Natural killer cell treated with Interleukin-12 subunit alpha and Interleukin-12 subunit beta and Interleukin-15 and Interleukin-18, amount 100 ng/mL, for 72 hours (primary cell): ENCODE measurements at regions not wholly inside any gene's neighbourhood (a gene's known extent, or its start where the extent isn't known, plus 50 kb on each side); places are given as distances from the start of the nearest gene placed in this dataset.
A peak's percentile ranks its signal among the peaks of the same experiment; 100 is the strongest.

ENCODE experiments used
- ATAC-seq, 2 donors: fragments of 150-1000 bp; cut with Tn5 transposase in 1 of 2; sonication (Bioruptor Pico), chemical (Tn5 transposase) in 1 of 2; 2 replicates each; pipeline ENCODE4 v1.10.0; 2021
- DNase-seq: peaks from one replicate; pipeline ENCODE4 v3.0.0; 2022; ENCODE audit warnings: low spot score
- H3K27ac Mint-ChIP-seq, 2 donors: 1 replicate in 1 of 2; 2 replicates in 1 of 2; pipeline ENCODE4 v1.8.0; 2022; ENCODE audit warnings: mixed read lengths in 2 of 2, mild to moderate bottlenecking in 1 of 2, moderate library complexity in 1 of 2
- H3K27me3 Mint-ChIP-seq, 2 donors: 1 replicate in 1 of 2; 2 replicates in 1 of 2; pipeline ENCODE4 v1.8.0; 2022; ENCODE audit warnings: mixed read lengths in 2 of 2
- H3K36me3 Mint-ChIP-seq: one replicate; pipeline ENCODE4 v1.8.0; 2022; ENCODE audit warnings: mixed read lengths
- H3K4me1 Mint-ChIP-seq, 2 donors: 1 replicate in 1 of 2; 2 replicates in 1 of 2; pipeline ENCODE4 v1.8.0; 2022; ENCODE audit warnings: low read depth in 2 of 2, mixed read lengths in 2 of 2, mild to moderate bottlenecking in 1 of 2
- H3K4me3 Mint-ChIP-seq: one replicate; pipeline ENCODE4 v1.8.0; 2022; ENCODE audit warnings: mixed read lengths
- H3K9me3 Mint-ChIP-seq: 2 replicates; pipeline ENCODE4 v1.8.0; 2022; ENCODE audit warnings: mixed read lengths

DNA sequence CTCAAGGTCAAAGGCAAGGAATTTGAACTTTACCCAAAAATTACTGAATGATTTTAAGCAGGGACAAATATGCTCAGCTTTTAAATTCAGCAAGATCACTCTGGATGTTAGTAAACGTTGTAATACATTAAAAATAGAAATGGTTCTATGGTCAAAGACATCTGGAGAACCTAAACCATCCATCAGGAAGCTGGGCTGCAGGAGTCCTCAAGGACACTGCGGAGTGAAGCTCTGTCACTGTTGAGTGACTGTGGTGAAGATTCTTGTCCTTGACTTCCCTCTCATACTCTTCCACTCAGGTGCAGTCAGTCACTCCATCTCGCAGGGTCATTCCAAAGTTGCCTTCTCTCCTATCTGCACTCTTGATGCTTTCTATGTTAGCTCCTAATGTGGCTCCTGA lies 450.7 kb downstream of the FOXO1 start:
- H3K36me3 Mint-ChIP-seq = no peaks in the 10 kb centered on the region
- H3K4me1 Mint-ChIP-seq = peaks cover 7 to 10% of the 10 kb centered on the region in 2 donors
- no peaks in the 10 kb centered on the region for H3K9me3 Mint-ChIP-seq
- no peak overlapping the region for H3K4me3 Mint-ChIP-seq
- DNase-seq = no peak
- ATAC-seq = no peak
- no peak overlapping the region for H3K27ac Mint-ChIP-seq
- no peaks in the 10 kb centered on the region for H3K27me3 Mint-ChIP-seq

DNA sequence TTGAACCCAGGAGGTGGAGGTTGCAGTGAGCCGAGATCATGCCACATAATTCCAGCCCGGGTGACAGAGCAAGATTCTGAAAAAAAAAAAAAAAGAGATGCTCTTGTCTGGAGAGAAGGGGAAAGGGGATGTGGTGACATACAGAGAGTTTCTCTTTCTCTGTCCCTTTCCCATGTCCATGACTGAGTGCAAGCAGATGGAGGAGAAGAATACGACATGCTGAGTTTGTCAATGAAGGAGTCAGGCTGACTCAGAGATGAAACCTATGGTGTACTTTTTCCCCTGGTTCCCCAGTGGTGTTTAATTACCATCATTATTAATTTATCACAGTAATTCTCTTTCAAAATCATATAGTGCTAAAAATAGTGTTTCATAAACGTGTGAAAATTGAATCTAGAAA lies 448.8 kb downstream of the FOXO1 start:
- ATAC-seq (no peak), DNase-seq (no peak)
- H3K4me3 Mint-ChIP-seq = no peak overlapping the region
- no peaks in the 10 kb centered on the region for H3K9me3 Mint-ChIP-seq
- H3K36me3 Mint-ChIP-seq = no peaks in the 10 kb centered on the region
- H3K27ac Mint-ChIP-seq = peak overlapping the region in 1 of 2 donors; percentile 7
- no peaks in the 10 kb centered on the region for H3K27me3 Mint-ChIP-seq
- peaks cover 26 to 29% of the 10 kb centered on the region in 2 donors for H3K4me1 Mint-ChIP-seq

DNA sequence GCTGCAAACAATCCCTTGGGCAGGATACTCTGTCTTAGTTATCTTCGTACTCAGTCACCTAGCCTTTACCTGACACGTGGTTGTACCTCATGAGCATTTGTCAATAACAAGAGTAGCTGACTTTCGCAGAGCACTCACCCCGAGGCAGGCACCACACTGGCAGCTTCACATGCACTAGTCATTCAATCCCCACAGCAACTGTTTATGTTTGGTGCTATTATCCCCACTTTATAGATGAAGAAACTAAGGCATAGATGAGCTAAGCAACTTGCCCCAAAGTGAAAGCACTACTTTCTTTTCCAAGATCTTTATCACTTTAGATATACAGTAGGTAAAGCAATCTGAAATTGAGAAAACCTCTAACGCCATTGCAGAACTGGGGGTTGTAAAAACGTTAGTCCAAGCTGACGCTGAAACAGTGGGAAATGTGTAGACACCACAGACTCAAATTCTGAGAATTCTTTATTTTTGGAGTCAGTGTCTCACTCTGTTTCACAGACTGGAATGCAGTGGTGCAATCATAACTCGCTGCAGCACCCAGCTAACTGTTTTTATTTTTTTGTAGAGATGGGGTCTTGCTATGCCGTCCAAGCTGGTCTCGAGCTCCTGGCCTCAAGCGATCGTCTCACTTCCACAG lies 446.0 kb downstream of the FOXO1 start:
- Mint-ChIP-seq H3K9me3 (no peaks in the 10 kb centered on the region), H3K27ac (peak overlapping the region; percentile 39 to 54), H3K27me3 (no peaks in the 10 kb centered on the region), H3K36me3 (no peaks in the 10 kb centered on the region), H3K4me3 (peak overlapping the region; percentile 35), H3K4me1 (peaks cover 26 to 33% of the 10 kb centered on the region in 2 donors)
- DNase-seq (no peak), ATAC-seq (peak; percentile 79 to 87)

DNA sequence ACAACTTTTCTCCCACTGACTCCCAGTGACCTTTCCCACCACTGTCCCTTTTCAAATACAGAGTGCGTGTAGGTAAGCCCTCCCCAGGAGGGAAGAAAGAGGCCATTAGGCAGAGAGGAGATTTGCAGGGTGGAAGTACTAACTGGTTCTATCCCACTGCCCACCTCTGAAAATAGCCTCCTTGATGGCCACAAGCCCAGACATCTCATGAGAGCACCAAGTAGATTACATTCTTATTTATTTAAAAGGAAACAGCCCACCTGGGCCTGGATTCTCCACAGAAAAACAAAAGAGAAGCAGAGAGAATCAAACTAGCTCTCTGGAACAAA lies 445.3 kb downstream of the FOXO1 start:
- no peaks in the 10 kb centered on the region for H3K9me3 Mint-ChIP-seq
- ATAC-seq (no peak), DNase-seq (no peak)
- H3K27ac Mint-ChIP-seq = peak overlapping the region; percentile 39 to 54
- peaks cover 26 to 33% of the 10 kb centered on the region in 2 donors for H3K4me1 Mint-ChIP-seq
- no peaks in the 10 kb centered on the region for H3K36me3 Mint-ChIP-seq
- no peaks in the 10 kb centered on the region for H3K27me3 Mint-ChIP-seq
- H3K4me3 Mint-ChIP-seq = peak overlapping the region; percentile 35

DNA sequence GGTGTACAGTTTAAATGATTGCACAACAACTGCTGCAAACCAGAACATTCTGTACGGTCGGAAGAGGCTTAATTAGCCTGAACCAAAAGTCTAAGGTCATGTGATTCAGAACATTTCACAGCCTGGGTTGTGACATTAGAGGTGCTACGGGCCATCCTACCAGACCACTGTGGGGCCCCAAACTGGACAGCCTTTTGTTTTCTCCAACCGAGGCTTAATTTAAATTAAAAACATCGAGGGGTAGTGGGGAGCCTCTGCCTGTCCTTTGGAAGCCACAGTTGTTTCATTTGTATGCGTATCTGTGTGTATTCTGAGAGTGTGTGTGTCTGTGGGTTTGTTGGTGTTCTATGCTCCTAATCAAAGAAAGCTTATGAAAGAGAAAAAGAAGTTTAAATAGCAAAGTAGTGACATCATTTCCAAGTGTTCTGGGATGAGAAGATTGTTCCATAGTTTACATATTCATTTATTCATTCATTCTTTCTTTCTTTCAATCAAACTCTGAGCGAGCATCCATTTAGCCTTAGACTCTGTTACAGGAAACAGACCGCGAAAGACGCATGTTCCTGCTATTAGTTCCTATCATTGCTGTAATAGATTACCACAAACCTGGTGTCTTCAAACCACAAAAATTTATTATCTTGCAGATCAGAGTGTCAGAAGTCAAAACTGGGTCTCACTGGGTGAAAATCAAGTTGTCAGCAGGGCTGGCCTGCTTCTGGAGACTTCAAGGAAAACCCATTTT lies 444.8 kb downstream of the FOXO1 start:
- Mint-ChIP-seq H3K27ac (peak overlapping the region; percentile 39 to 54), H3K9me3 (no peaks in the 10 kb centered on the region), H3K4me1 (peaks cover 26 to 33% of the 10 kb centered on the region in 2 donors), H3K27me3 (no peaks in the 10 kb centered on the region), H3K36me3 (no peaks in the 10 kb centered on the region), H3K4me3 (peak overlapping the region; percentile 35)
- DNase-seq (no peak), ATAC-seq (peak; percentile 66 to 71)

DNA sequence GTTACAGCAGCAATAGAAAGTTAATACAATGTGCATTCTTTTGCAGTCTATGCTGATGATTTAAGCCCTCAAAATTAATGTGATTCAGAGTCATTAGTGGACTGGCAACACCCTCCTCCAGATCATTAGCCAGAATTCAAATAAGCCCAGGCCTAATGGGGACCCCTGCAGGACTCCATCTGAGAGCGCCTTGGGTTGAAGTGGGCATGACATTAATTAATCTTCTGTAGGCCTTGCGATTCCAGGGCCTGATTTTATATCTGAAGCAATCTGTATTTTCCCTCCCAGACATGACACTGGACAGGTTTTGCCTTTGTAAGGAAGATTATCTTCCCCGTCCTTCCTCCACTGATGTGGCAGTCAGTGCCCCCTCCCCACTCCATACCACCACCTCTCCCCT lies 442.9 kb downstream of the FOXO1 start:
- H3K9me3 Mint-ChIP-seq = no peaks in the 10 kb centered on the region
- H3K36me3 Mint-ChIP-seq = no peaks in the 10 kb centered on the region
- no peak overlapping the region for H3K27ac Mint-ChIP-seq
- no peaks in the 10 kb centered on the region for H3K27me3 Mint-ChIP-seq
- no peak for ATAC-seq
- no peak overlapping the region for H3K4me3 Mint-ChIP-seq
- H3K4me1 Mint-ChIP-seq = peaks cover 26 to 33% of the 10 kb centered on the region in 2 donors
- DNase-seq = no peak

DNA sequence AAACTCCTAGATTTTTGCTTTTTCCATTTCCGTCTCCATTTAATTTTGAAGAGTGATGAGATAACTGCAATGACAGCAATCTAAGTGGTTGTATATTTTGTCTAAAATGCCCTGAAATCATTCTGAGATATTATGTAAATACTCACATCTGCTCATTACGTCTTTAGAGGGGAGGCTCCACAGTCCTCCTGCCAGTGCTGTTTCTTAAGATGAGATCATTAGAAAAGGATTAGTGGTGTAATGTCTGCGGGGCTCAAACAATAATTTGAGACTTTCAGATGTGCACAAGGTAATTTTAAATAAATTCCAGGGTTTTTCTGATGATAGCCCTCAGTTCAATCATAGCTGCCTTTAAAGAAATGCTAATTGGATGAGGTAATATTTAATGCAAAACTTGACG lies 437.9 kb downstream of the FOXO1 start:
- Mint-ChIP-seq H3K9me3 (no peaks in the 10 kb centered on the region), H3K27me3 (peaks cover 11 to 15% of the 10 kb centered on the region in 2 donors), H3K4me3 (no peak overlapping the region), H3K4me1 (peaks cover 5 to 6% of the 10 kb centered on the region in 2 donors), H3K27ac (no peak overlapping the region), H3K36me3 (no peaks in the 10 kb centered on the region)
- DNase-seq (no peak), ATAC-seq (no peak)

DNA sequence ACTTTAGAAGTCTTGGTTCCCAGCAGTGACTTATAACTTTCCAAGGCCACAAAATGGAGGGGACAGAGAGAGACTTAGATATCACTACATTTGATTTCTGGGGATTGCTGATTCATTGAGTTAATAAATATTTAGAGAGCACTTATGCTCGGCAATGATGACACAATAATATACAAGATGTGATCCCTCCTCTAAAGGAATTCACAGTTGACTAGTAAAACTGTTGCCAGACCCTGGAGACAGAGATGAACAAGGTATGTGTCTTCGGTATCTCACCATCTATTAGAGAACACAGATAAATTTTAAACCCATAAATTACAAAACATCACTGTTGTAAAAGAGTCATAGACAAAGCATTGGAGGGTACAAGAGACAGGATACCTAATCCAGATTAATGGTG lies 437.5 kb downstream of the FOXO1 start:
- peaks cover 5 to 6% of the 10 kb centered on the region in 2 donors for H3K4me1 Mint-ChIP-seq
- peaks cover 11 to 16% of the 10 kb centered on the region in 2 donors for H3K27me3 Mint-ChIP-seq
- no peak overlapping the region for H3K4me3 Mint-ChIP-seq
- H3K36me3 Mint-ChIP-seq = no peaks in the 10 kb centered on the region
- ATAC-seq (no peak), DNase-seq (no peak)
- H3K9me3 Mint-ChIP-seq = no peaks in the 10 kb centered on the region
- H3K27ac Mint-ChIP-seq = no peak overlapping the region

DNA sequence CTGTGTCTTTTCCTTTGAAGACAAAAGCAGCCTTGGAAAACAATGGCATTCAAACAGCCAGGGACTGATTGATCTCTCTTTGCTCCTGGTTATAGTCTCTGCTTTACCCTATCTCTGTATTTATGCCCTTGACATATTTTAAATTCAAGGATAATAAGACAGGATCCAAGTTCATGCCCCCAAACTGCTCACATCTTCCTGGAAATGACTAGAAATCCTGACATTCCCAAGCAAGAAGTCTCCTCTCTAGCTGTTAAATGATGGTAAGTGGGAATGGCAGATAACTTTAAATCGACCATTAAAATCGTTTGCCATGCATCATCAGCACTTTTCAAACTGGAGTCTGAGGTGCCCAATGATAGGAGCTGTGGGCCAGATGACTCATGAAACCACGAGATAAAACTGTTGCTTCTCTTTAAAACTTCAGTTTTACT lies 435.6 kb downstream of the FOXO1 start:
- peaks cover 5 to 6% of the 10 kb centered on the region in 2 donors for H3K4me1 Mint-ChIP-seq
- no peak for DNase-seq
- peaks cover 11 to 16% of the 10 kb centered on the region in 2 donors for H3K27me3 Mint-ChIP-seq
- no peaks in the 10 kb centered on the region for H3K36me3 Mint-ChIP-seq
- no peak overlapping the region for H3K4me3 Mint-ChIP-seq
- no peak for ATAC-seq
- no peaks in the 10 kb centered on the region for H3K9me3 Mint-ChIP-seq
- no peak overlapping the region for H3K27ac Mint-ChIP-seq

DNA sequence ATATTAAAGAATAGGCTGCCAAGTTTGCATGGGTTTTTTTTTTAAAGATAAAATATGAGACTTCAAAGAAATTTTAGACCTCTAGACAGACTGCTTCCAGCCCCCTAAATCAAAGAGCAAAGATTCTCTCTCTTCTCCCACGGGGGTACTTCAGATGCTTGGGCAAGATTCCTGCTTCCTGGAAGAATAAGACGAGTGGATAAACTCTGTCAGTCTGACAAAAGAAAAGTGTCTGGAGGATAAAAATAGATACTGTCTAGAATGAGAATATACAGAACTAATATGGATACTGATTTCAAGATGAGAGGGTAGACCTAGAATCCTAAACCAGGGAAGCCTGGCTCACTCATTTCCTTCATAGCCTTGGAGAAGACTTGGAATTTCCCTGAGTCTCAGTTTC lies 435.1 kb downstream of the FOXO1 start:
- Mint-ChIP-seq H3K27ac (no peak overlapping the region), H3K4me3 (no peak overlapping the region), H3K4me1 (peaks cover 5 to 6% of the 10 kb centered on the region in 2 donors), H3K36me3 (no peaks in the 10 kb centered on the region), H3K27me3 (peaks cover 11 to 16% of the 10 kb centered on the region in 2 donors), H3K9me3 (no peaks in the 10 kb centered on the region)
- no peak for ATAC-seq
- no peak for DNase-seq

DNA sequence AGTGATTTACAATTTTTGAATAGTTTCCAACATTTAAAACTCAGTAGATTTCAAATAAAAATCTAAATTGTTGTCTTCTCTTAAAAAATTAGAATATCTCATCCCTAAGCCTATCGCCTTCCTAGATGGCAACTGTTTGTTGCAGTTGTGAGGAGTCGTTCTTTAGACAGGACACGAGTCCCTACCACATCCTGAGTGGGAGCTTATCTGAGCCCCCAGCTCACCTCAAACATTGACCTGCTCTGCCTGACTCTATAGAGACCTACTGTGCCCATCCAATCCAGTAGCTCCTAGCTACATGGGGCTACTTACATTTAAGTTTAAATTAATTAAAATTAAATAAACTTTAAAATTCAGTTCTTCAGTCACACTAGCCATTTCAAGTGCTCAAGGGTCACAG lies 434.7 kb downstream of the FOXO1 start:
- DNase-seq = no peak
- H3K9me3 Mint-ChIP-seq = no peaks in the 10 kb centered on the region
- H3K36me3 Mint-ChIP-seq = no peaks in the 10 kb centered on the region
- no peak overlapping the region for H3K27ac Mint-ChIP-seq
- peaks cover 11 to 16% of the 10 kb centered on the region in 2 donors for H3K27me3 Mint-ChIP-seq
- H3K4me3 Mint-ChIP-seq = no peak overlapping the region
- no peak for ATAC-seq
- peaks cover 5 to 6% of the 10 kb centered on the region in 2 donors for H3K4me1 Mint-ChIP-seq

DNA sequence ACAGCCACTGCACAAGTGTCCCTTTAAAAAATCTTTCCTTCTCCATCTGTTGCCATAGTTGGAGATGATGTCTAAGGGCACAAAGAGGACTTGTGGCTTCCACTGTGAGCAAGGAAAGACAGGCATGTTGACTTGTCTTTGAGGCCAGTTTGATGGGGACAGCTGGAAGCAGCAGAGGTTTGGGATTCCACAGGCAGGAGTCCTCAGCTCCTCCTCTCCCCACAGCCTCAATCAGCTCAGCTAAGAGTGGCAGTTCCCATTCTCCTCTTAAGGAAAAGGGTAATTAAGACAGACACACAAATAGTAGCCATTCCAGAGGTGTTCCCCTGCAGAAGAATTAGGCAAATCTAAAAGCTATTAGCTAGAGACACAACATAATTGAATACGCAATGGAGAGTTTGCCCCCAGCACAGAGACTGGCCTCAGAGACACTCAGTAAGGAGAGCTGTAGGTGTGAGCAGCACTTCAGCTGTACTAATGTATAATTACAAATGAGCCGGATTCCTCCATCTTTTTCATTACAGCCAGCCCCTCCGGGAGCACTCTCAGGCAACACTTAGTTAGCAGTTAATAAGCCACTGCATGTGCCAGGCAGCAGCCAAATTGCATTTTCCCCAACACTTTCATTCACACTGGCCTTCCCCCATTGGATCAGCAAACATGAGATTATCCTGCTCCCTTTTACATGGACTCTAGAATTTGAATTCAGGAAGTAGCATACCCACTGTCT lies 434.0 kb downstream of the FOXO1 start:
- H3K27me3 Mint-ChIP-seq = peaks cover 11 to 16% of the 10 kb centered on the region in 2 donors
- no peak overlapping the region for H3K4me3 Mint-ChIP-seq
- peaks cover 5 to 6% of the 10 kb centered on the region in 2 donors for H3K4me1 Mint-ChIP-seq
- H3K27ac Mint-ChIP-seq = no peak overlapping the region
- no peak for ATAC-seq
- H3K36me3 Mint-ChIP-seq = no peaks in the 10 kb centered on the region
- no peak for DNase-seq
- no peaks in the 10 kb centered on the region for H3K9me3 Mint-ChIP-seq

DNA sequence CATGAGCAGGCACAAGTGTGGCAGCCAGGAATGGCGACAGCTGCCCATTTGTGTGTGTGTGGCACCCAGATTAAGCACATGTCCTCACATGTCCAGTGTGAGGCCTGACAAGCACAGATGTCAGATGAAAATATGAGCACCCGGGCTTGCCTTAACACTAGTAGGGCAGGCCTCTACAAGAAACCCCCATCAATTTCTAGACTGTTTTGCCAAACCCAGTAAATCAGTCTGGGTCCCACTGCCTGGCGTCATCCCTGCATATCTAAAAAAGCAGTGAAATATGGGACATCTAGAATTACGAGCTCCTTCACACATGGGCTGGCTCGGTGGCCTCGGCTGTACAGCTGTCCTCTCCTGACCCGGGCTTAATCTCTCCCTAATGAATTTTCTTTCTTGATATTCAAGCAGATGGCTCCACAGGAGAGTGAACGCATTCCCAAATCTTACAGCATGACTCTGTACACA lies 432.7 kb downstream of the FOXO1 start:
- Mint-ChIP-seq H3K4me3 (no peak overlapping the region), H3K9me3 (no peaks in the 10 kb centered on the region), H3K36me3 (no peaks in the 10 kb centered on the region), H3K27me3 (peaks cover 11 to 16% of the 10 kb centered on the region in 2 donors), H3K4me1 (peaks cover 5 to 6% of the 10 kb centered on the region in 2 donors), H3K27ac (no peak overlapping the region)
- no peak for DNase-seq
- no peak for ATAC-seq
